Aorta (tissue), 5 donors: ENCODE measurements at regions not wholly inside any gene's neighbourhood (a gene's known extent, or its start where the extent isn't known, plus 50 kb on each side); places are given as distances from the start of the nearest gene placed in this dataset.
"Not testable (repeated sequence)": the region's sequence is repeated elsewhere in the genome, so short reads cannot be mapped to it uniquely, and the experiment has no call there.

ENCODE experiments used
- ATAC-seq: fragments of 200-7000 bp; cut with Tn5 transposase; one replicate; pipeline ENCODE4 v1.9.1; 2022; ENCODE audit warnings: moderate library complexity; ENCODE audit not compliant: low FRiP score
- DNase-seq, 2 donors: peaks; one replicate each; pipeline ENCODE4 v3.0.0-alpha.2; 2020
- H3K27ac ChIP-seq, 2 donors: one replicate each; pipeline ENCODE4 v1.5.1; 2013; ENCODE audit warnings: low read length in 2 of 2, mild to moderate bottlenecking in 2 of 2, moderate library complexity in 2 of 2, control low read depth in 1 of 2, inconsistent platforms in 1 of 2, low read depth in 1 of 2
- H3K27me3 ChIP-seq, 2 donors: one replicate each; pipeline ENCODE4 v1.6.1; 2013; ENCODE audit warnings: control low read depth in 1 of 2, low read length in 1 of 2, mild to moderate bottlenecking in 1 of 2, moderate library complexity in 1 of 2; ENCODE audit not compliant: insufficient read depth in 2 of 2, control insufficient read depth in 1 of 2
- H3K36me3 ChIP-seq, 2 donors: one replicate each; pipeline ENCODE4 v1.6.1; 2013; ENCODE audit warnings: control low read depth in 1 of 2, low read length in 1 of 2, mild to moderate bottlenecking in 1 of 2; ENCODE audit not compliant: insufficient read depth in 2 of 2, control insufficient read depth in 1 of 2
- H3K4me1 ChIP-seq, 2 donors: one replicate each; pipeline ENCODE4 v1.6.1; 2013; ENCODE audit warnings: low read length in 2 of 2, control low read depth in 1 of 2, mild to moderate bottlenecking in 1 of 2, moderate library complexity in 1 of 2; ENCODE audit not compliant: insufficient read depth in 2 of 2, control insufficient read depth in 1 of 2
- H3K4me3 ChIP-seq, 2 donors: one replicate each; pipeline ENCODE4 v1.5.1; 2013; ENCODE audit warnings: low read length in 2 of 2, control low read depth in 1 of 2, mild to moderate bottlenecking in 1 of 2
- H3K9me3 ChIP-seq: one replicate; pipeline ENCODE4 v1.6.1; 2013; ENCODE audit warnings: mild to moderate bottlenecking, low read length; ENCODE audit not compliant: control insufficient read depth
- WGBS, 2 donors: extraction: QIAGEN DNeasy Blood & Tissue Kit; methylation state at CpG; one replicate each; pipeline ENCODE4 v1.1.7; 2013; 5-methylcytosine and 5-hydroxymethylcytosine counted together
- intact Hi-C, 2 donors: fragments of 100-400 bp; cut with DNase I; formaldehyde crosslinking; loops; one replicate each; pipeline versions ENCODE4 v1.14.2 to v1.15.0; 2022
- donor health status: healthy with polysubstance abuse.
- donor health status: Bipolar disorder and iron deficiency.
- donor health status: DM: no; HTN: no; CAD: no.
- donor health status: DM: no; HTN: no; CAD: no.
- donor health status: DM: yes; HTN: yes; CAD: no.

DNA sequence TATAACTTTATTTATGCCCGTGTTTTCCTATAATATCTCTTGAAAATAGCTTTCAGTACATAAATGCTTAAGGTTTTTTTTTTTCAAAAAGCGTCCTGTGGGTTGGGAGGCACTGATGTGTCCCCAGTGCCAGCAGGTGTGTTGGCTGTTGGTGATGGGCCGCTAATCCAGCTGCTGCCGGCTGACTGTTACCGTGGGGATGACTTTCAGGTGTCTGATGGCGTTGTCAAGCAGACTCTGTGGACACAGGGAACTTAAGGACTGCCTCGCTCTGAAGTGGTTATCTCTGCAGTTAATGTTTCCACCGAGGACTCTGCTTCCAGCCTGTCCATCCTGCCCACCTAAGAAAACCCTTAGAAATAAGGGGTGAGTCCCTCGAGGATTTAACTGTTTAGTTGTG is 94.5 kb downstream of the ANKRD10 start:
- H3K27me3 ChIP-seq: no peaks in the 10 kb centered on the region
- no peaks in the 10 kb centered on the region for H3K36me3 ChIP-seq
- intact Hi-C loops: no loop called here
- H3K4me1 ChIP-seq: no peaks in the 10 kb centered on the region
- DNase-seq (no peak), ATAC-seq (no peak)
- no peak overlapping the region for H3K27ac ChIP-seq
- no peak overlapping the region for H3K4me3 ChIP-seq
- H3K9me3 ChIP-seq: no peaks in the 10 kb centered on the region
- WGBS, 2 donors: 81 to 86% methylated on average over 9 of the region's 9 CpGs

DNA sequence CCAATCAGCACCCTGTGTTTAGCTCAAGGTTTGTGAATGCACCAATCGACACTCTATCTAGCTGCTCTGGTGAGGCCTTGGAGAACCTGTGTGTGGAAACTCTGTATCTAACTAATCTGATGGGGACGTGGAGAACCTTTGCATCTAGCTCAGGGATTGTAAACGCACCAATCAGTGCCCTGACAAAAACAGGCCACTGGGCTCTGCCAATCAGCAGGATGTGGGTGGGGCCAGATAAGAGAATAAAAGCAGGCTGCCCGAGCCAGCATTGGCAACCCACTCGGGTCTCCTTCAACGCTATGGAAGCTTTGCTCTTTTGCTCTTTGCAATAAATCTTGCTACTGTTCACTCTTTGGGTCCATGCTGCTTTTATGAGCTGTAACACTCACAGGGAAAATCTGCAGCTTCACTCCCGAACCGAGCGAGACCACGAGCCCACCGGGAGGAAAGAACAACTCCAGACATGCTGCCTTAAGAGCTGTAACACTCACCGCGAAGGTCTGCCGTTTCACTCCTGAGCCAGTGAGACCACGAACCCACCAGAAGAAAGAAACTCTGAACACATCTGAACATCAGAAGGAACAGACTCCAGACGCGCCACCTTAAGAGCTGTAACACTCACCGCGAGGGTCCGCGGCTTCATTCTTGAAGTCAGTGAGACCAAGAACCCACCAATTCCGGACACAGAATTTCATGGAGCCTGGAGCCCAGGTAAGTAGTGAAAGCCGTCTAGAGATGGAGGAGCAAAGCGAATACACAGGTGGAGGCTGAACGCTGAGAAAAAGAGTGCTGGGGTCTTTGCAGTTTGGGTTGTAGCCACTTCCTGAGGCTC is 92.8 kb downstream of the ANKRD10 start:
- intact Hi-C loops, ATAC-seq: not testable (repeated sequence)

DNA sequence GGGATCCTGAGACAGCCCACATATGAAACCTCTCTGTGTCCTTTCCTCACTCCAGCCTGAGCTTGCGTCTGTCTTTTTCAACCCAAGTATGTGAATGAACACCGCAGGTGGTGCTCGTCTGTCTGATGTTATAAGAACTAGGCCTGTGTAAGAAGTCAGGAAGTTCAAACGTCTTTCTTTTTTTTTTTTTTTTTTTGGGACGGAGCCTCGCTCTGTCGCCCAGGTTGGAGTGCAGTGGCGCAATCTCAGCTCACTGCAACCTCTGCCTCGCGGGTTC is 92.3 kb downstream of the ANKRD10 start:
- no peaks in the 10 kb centered on the region for H3K9me3 ChIP-seq
- H3K36me3 ChIP-seq: no peaks in the 10 kb centered on the region
- no peaks in the 10 kb centered on the region for H3K27me3 ChIP-seq
- no peak overlapping the region for H3K4me3 ChIP-seq
- no peaks in the 10 kb centered on the region for H3K4me1 ChIP-seq
- ATAC-seq: no peak
- DNase-seq: no peak
- intact Hi-C loops: no loop called here
- no peak overlapping the region for H3K27ac ChIP-seq
- WGBS, 2 donors: 84 to 89% methylated on average over 10 of the region's 10 CpGs

More for the DNA sequence above, 92.8 kb downstream of the ANKRD10 start:
- WGBS, 2 donors: 90% methylated on average over 25 of the region's 25 CpGs
- H3K9me3 ChIP-seq, H3K36me3 ChIP-seq, H3K27ac ChIP-seq, H3K4me1 ChIP-seq, DNase-seq, H3K4me3 ChIP-seq, H3K27me3 ChIP-seq: not testable (repeated sequence)

DNA sequence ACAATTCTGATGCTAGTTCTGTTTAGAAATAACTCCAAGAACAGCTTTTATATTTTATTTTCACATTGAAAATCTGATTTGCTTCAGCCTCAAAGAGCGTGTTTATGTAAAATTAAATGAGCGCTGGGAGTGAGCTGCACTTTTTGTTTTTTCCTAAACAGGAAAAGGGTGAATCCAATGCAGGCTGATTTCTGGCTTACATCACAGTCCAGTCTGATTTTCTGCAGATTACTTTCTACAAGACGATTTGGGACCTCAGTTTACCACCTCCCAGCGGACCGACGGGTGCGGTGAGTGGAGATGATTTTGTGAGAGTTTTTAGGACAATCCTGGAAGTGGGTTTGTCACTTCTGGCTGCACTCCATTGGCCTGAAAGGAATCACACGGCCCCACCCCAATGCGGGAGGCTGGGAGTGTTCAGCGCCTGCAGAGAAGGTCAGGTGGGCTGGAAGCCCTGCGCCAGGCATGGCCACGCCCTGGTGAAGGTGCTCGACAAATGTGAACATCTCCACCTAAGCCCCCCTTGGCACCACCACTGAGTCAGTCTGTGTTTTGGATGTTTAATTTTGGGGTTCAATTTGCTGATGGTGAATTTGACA is 90.1 kb downstream of the ANKRD10 start:
- Histone ChIP-seq H3K4me1 (no peaks in the 10 kb centered on the region), H3K9me3 (no peaks in the 10 kb centered on the region), H3K27ac (no peak overlapping the region), H3K27me3 (no peaks in the 10 kb centered on the region), H3K36me3 (no peaks in the 10 kb centered on the region), H3K4me3 (no peak overlapping the region)
- ATAC-seq: no peak
- 83 to 85% methylated on average over 13 of the region's 13 CpGs for WGBS, 2 donors
- intact Hi-C loops: no loop called here
- no peak for DNase-seq

DNA sequence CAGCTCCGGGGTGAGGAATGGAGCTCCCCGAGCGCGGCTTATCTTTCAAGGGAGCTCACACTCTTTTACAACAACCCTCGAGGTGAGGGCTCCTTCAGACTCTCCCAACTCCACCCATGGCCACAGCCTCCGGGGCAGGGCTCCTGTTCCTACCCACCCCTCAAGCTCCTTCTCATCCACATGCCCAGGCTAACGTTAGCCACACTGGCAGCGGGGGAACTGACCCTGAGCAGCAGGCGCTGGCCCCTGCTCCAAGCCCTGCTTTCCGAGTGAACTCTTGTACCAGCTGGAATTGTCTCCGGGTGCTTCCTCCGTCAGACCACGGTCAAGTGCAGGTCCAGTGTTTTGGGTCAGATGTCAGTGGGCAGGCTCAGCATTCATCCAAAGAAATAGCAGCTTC is 89.4 kb downstream of the ANKRD10 start:
- WGBS, 2 donors: 83% methylated on average over 13 of the region's 13 CpGs
- ATAC-seq (no peak), DNase-seq (no peak)
- H3K27me3 ChIP-seq: no peaks in the 10 kb centered on the region
- no peaks in the 10 kb centered on the region for H3K9me3 ChIP-seq
- no peak overlapping the region for H3K4me3 ChIP-seq
- H3K27ac ChIP-seq: no peak overlapping the region
- no peaks in the 10 kb centered on the region for H3K4me1 ChIP-seq
- intact Hi-C loops: no loop called here
- no peaks in the 10 kb centered on the region for H3K36me3 ChIP-seq

DNA sequence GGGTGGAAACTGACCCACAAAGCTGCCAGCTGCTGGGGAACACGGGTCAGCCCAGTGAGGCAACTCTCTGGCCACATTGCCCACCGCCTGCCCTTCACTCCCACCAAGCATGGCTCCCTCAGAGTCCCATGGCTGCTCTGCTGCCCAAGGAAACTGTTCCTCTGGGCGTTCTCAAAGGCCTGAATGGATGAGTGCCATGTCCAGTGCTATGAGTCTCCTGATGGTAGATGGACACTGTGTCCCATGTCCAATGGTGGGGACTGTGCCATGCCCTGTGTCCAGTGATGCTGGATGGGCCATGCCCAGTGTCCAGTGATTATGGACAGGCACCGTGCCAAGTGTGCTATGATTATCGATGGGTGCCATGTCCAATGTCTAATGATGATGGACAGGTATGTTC is 88.8 kb downstream of the ANKRD10 start:
- DNase-seq: no peak
- H3K36me3 ChIP-seq: no peaks in the 10 kb centered on the region
- intact Hi-C loops: no loop called here
- no peak overlapping the region for H3K4me3 ChIP-seq
- H3K9me3 ChIP-seq: no peaks in the 10 kb centered on the region
- no peaks in the 10 kb centered on the region for H3K27me3 ChIP-seq
- ATAC-seq: no peak
- H3K27ac ChIP-seq: no peak overlapping the region
- H3K4me1 ChIP-seq: no peaks in the 10 kb centered on the region
- WGBS, 2 donors: 94 to 98% methylated on average over 5 of the region's 5 CpGs

DNA sequence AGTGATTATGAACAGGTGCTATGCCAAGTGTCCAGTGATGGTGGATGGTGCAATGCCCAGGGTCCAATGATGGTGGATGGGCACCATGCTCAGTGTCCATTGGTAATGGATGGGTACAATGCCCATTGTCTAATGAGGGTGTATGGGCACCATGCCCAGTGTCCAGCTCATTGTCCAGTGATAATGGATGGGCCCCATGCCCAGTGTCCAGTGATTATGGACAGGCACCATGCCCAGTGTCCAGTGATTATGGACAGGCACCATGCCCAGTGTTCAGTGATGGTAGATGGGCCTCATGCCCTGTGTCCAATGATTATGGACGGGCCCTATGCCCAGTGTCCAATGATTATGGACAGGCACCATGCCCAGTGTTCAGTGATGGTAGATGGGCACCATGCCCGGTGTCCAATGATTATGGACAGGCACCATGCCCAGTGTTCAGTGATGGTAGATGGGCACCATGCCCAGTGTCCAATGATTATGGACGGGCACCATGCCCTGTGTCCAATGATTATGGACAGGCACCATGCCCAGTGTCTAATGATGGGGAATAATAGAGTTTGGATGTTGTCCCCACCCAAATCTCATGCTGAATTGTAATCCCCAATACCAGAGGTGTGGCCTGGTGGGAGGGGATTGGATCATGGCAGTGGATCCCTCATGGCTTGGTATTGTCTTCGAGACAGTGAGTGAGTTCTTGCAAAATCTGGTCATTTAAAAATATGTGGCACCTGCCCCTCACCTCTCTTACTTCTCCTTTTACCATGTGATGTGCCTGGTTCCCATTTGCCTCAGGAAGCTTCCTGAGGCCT is 87.8 kb downstream of the ANKRD10 start:
- no peak overlapping the region for H3K4me3 ChIP-seq
- H3K4me1 ChIP-seq: no peaks in the 10 kb centered on the region
- DNase-seq (no peak), ATAC-seq (no peak)
- intact Hi-C loops: no loop called here
- 54 to 65% methylated on average over 4 of the region's 4 CpGs for WGBS, 2 donors
- no peak overlapping the region for H3K27ac ChIP-seq
- no peaks in the 10 kb centered on the region for H3K9me3 ChIP-seq
- H3K36me3 ChIP-seq: no peaks in the 10 kb centered on the region
- H3K27me3 ChIP-seq: no peaks in the 10 kb centered on the region
